Heart left ventricle (tissue), 13 donors: ENCODE measurements at regions not wholly inside any gene's neighbourhood (a gene's known extent, or its start where the extent isn't known, plus 50 kb on each side); places are given as distances from the start of the nearest gene placed in this dataset.

ENCODE experiments used
- CTCF ChIP-seq, 12 donors: fragments of 200-600 bp; sonication (generic) in 4 of 12; IDR thresholded peaks; one replicate each; pipeline versions ENCODE4 v1.5.0 to v1.8.0; 2018 to 2022; ENCODE audit warnings: antibody characterized with exemption in 12 of 12, mild to moderate bottlenecking in 5 of 12
- POLR2A ChIP-seq, 2 donors: fragments of 450-650 bp; IDR thresholded peaks; one replicate each; pipeline ENCODE4 v1.6.1; 2017; ENCODE audit warnings: antibody characterized with exemption in 2 of 2, mild to moderate bottlenecking in 2 of 2, moderate library complexity in 2 of 2
- donor health status: ischemic (EF 13 %, LVEDD 7.1; RV severe dilation, severe dysfunction).
- donor health status: DM: no; HTN: yes; CAD: no.
- donor health status: DM: no; HTN: no; CAD: no.
- donor health status: ischemic (EF 25% LVEDD 6.9; RV normal size, moderate dysfunction).
- donor health status: ischemic (EF 25% LVEDD 5.7; RV mildly dilated, moderate dysfunction).
- donor health status: ischemic (EF 35%, LVEDD 5.7; RV mildly dilated, moderate dysfunction).
- donor health status: nonischemic (EF 11% LVEDD 7.7; RV severe dilation, severe dysfunction).
- donor health status: DM: yes; HTN: yes; CAD: no.
- donor health status: PGD.
- donor health status: ischemic (EF 29% LVEDD 5.4; RV normal size, mild dysfunction).
- donor health status: nonischemic (EF 23%, LVEDD 6.1; RV moderate dilation, normal function).

DNA sequence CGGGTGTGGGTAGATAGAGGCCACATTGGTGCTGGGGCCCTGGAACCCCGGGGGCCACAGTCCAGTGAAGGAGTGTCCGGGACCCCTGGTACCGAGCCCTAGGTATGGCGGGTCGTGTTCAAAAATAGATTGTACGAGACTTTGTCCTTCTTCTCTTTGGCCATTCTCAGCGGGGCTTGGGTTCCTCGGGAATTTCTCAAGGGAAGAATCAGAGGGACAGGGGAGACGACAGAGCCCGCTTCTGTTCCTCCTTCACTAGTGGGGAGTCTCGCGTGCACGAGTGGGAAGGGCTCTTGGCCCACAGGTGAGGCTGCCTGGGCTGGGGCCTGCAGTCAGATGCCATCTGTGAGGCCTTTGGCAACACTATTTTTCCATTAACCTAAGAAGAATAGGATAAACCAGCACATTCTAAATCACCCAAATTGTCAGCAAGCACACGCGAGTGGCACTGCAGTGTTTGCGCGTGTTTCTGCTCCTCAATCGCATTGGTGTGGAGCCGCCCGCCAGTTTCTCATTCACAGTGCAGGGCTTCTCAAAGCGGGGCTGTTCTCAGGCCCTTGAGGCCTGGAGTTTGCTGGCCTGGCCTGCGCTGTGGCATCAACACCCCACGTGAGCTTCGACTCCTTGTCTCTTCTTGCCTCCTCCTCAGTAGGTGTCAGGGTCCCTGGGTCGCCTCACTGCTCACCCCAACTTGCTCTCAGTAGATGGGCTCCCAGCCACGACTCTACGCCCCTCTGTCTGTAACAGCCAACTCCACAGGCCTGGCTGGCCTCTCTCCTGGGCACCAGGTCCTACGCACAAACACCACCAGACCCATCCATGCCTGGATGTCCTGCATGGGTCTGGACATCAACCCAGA lies 187.6 kb upstream of the SHH start:
- TF ChIP-seq CTCF (IDR thresholded peaks at IDR 0.05) = no peak
- TF ChIP-seq POLR2A (IDR thresholded peaks at IDR 0.05) = no peak
